Left lung (tissue), 4 donors: ENCODE measurements at regions not wholly inside any gene's neighbourhood (a gene's known extent, or its start where the extent isn't known, plus 50 kb on each side); places are given as distances from the start of the nearest gene placed in this dataset.

Source experiments
- ATAC-seq: fragments of 200-7000 bp; cut with Tn5 transposase; one replicate; pipeline ENCODE4 v1.9.1; 2020; ENCODE audit warnings: moderate library complexity
- DNase-seq, 4 donors: peaks; one replicate each; pipeline ENCODE4 v3.0.0-alpha.2; 2013 to 2020
- H3K27ac ChIP-seq, 2 donors: fragments of 200-600 bp; sonication (generic) in 1 of 2; one replicate each; pipeline versions ENCODE4 v1.5.0 to v1.8.0; 2020 to 2021
- H3K27me3 ChIP-seq, 2 donors: fragments of 200-600 bp; sonication (generic) in 1 of 2; one replicate each; pipeline versions ENCODE4 v1.5.0 to v1.8.0; 2020 to 2021
- H3K36me3 ChIP-seq, 2 donors: fragments of 200-600 bp; sonication (generic) in 1 of 2; one replicate each; pipeline versions ENCODE4 v1.5.0 to v1.8.0; 2020 to 2021
- H3K4me1 ChIP-seq, 2 donors: fragments of 200-600 bp; one replicate each; pipeline ENCODE4 v1.8.0; 2021
- H3K4me3 ChIP-seq, 2 donors: fragments of 200-600 bp; sonication (generic) in 1 of 2; one replicate each; pipeline versions ENCODE4 v1.5.0 to v1.8.0; 2020 to 2021; ENCODE audit warnings: mild to moderate bottlenecking in 1 of 2
- H3K9me3 ChIP-seq, 2 donors: fragments of 200-600 bp; sonication (generic) in 1 of 2; one replicate each; pipeline versions ENCODE4 v1.5.0 to v1.8.0; 2020 to 2021
- CTCF ChIP-seq, 2 donors: fragments of 200-600 bp; sonication (generic) in 1 of 2; IDR thresholded peaks; one replicate each; pipeline versions ENCODE4 v1.5.0 to v1.8.0; 2021; ENCODE audit warnings: antibody characterized with exemption in 2 of 2
- intact Hi-C, 2 donors: fragments of 100-400 bp; cut with DNase I; formaldehyde crosslinking; loops; one replicate each; pipeline versions ENCODE4 v1.11.2 to v1.14.2; 2022
- donor health status: DM: no; HTN: yes; CAD: no.
- donor health status: DM: no; HTN: no; CAD: no.

- intact Hi-C loops, result no loop called here
- DNase-seq (no peak), ATAC-seq (no peak)
- H3K4me3 ChIP-seq, result no peak overlapping the region
- H3K27me3 ChIP-seq, result no peaks in the 10 kb centered on the region
- H3K4me1 ChIP-seq, result no peaks in the 10 kb centered on the region
- no peak overlapping the region for H3K27ac ChIP-seq
- no peaks in the 10 kb centered on the region for H3K9me3 ChIP-seq
- no peak for TF ChIP-seq CTCF (IDR thresholded peaks at IDR 0.05)
- H3K36me3 ChIP-seq, result no peaks in the 10 kb centered on the region
Measured at GRCh38 chr6:140245296-140246040, 871.0 kb upstream of the CITED2 start.

- TF ChIP-seq CTCF (IDR thresholded peaks at IDR 0.05), result no peak
Measured at GRCh38 chr6:140237251-140237650, 862.8 kb upstream of the CITED2 start.

GRCh38 chr6:140236732-140237131, 862.3 kb upstream of the CITED2 start:
- Histone ChIP-seq H3K4me1 (no peaks in the 10 kb centered on the region), H3K9me3 (peaks cover 0 to 8% of the 10 kb centered on the region in 2 donors), H3K36me3 (no peaks in the 10 kb centered on the region), H3K27me3 (no peaks in the 10 kb centered on the region), H3K27ac (no peak overlapping the region), H3K4me3 (no peak overlapping the region)
- no peak for ATAC-seq
- TF ChIP-seq CTCF (IDR thresholded peaks at IDR 0.05), result no peak
- DNase-seq, result no peak
- intact Hi-C loops, result no loop called here

More at GRCh38 chr6:140237251-140237650, 862.8 kb upstream of the CITED2 start:
- ATAC-seq, result no peak
- intact Hi-C loops, result no loop called here
- Histone ChIP-seq H3K27ac (no peak overlapping the region), H3K4me3 (no peak overlapping the region), H3K36me3 (no peaks in the 10 kb centered on the region), H3K9me3 (peaks cover 0 to 4% of the 10 kb centered on the region in 2 donors), H3K4me1 (no peaks in the 10 kb centered on the region), H3K27me3 (no peaks in the 10 kb centered on the region)
- no peak for DNase-seq

GRCh38 chr6:140230282-140230681, 855.8 kb upstream of the CITED2 start:
- DNase-seq, result peak in 3 of 4 donors; percentile 30 to 54 (median 37)
- no peak for TF ChIP-seq CTCF (IDR thresholded peaks at IDR 0.05)
- Histone ChIP-seq H3K27me3 (no peaks in the 10 kb centered on the region), H3K36me3 (no peaks in the 10 kb centered on the region), H3K27ac (no peak overlapping the region), H3K9me3 (peaks cover 0 to 18% of the 10 kb centered on the region in 2 donors), H3K4me3 (no peak overlapping the region), H3K4me1 (no peaks in the 10 kb centered on the region)
- peak; percentile 97 for ATAC-seq
- intact Hi-C loops, result no loop called here

- Histone ChIP-seq H3K27ac (no peak overlapping the region), H3K36me3 (no peaks in the 10 kb centered on the region), H3K9me3 (peaks cover 0 to 14% of the 10 kb centered on the region in 2 donors), H3K27me3 (no peaks in the 10 kb centered on the region), H3K4me1 (no peaks in the 10 kb centered on the region), H3K4me3 (no peak overlapping the region)
- no peak for DNase-seq
- ATAC-seq, result no peak
- TF ChIP-seq CTCF (IDR thresholded peaks at IDR 0.05), result no peak
- intact Hi-C loops, result no loop called here
Measured at GRCh38 chr6:140228491-140228890, 854.0 kb upstream of the CITED2 start.
